Fibroblast of pulmonary artery (primary cell): ENCODE measurements at regions not wholly inside any gene's neighbourhood (a gene's known extent, or its start where the extent isn't known, plus 50 kb on each side); places are given as distances from the start of the nearest gene placed in this dataset.

ENCODE experiments used
- DNase-seq: peaks from one replicate; pipeline ENCODE4 v3.0.0-alpha.2; 2010; ENCODE audit warnings: low read depth
- H3K4me3 ChIP-seq: replicated peaks from 2 replicates; pipeline ENCODE4 v1.5.1; 2011; ENCODE audit warnings: low read depth, mild to moderate bottlenecking, control low read depth, low read length, moderate library complexity
- TF ChIP-seq, protein P1 (sequence below): IDR thresholded peaks from 2 replicates; pipeline ENCODE4 v1.5.1; 2011; ENCODE audit warnings: mild to moderate bottlenecking, control low read depth, low read length, inconsistent platforms; ENCODE audit errors: missing control alignments

DNA sequence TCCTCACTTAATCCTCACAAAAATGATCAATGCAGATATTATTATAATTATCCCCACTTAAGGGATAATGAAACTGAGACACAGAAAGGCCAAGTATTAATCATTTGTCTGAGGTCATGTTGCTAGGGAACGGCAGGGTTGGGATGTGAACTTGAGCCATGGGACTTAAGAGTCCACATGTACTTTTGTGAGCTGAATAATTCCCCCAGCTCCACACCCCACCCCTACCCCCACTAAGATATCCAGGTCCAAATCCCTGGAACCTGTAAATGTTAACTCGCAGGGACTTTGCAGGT, 290.5 kb upstream of the GADL1 start:
- no peak overlapping the region for H3K4me3 ChIP-seq
- no peak for DNase-seq
- TF ChIP-seq, protein P1, sequence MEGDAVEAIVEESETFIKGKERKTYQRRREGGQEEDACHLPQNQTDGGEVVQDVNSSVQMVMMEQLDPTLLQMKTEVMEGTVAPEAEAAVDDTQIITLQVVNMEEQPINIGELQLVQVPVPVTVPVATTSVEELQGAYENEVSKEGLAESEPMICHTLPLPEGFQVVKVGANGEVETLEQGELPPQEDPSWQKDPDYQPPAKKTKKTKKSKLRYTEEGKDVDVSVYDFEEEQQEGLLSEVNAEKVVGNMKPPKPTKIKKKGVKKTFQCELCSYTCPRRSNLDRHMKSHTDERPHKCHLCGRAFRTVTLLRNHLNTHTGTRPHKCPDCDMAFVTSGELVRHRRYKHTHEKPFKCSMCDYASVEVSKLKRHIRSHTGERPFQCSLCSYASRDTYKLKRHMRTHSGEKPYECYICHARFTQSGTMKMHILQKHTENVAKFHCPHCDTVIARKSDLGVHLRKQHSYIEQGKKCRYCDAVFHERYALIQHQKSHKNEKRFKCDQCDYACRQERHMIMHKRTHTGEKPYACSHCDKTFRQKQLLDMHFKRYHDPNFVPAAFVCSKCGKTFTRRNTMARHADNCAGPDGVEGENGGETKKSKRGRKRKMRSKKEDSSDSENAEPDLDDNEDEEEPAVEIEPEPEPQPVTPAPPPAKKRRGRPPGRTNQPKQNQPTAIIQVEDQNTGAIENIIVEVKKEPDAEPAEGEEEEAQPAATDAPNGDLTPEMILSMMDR, result no peak

DNA sequence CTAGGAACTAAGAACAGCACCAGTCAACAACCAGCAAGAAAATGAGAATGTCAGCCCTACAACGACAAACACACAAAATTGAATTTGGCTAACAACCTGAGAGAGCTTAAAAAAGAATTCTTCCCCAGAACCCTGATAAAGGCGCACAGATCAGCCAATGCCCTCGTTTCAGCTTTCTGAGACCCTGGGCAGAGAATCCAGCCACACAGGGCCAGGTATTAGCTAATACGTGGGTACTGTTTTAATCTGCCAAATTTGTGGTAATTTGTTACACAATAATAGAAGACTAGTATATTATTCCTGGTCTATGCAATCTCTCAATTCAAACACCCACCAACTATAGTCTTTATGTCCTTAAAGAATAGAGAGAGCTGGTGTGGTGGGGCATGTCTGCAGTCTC, 291.6 kb upstream of the GADL1 start:
- no peak for DNase-seq
- H3K4me3 ChIP-seq, result no peak overlapping the region
- TF ChIP-seq, protein P1, result no peak

DNA sequence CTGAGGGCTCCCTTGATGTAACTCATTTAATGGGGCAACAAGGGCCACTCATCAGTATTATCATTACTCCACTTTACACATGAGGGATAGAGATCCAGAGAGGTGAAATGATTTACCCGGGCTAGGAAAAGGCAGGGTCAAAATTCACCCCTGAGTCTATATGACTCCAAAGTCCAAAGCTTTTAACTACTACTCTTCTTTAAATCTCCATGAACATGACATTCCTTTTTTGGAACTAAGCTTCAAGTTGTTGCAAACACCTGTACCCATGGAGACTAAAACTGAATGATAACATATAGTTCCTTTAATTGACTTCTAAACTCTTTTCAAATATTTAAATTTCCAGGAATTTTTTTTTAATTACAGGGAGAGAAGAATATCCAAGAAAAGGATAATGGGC, 292.9 kb upstream of the GADL1 start:
- TF ChIP-seq, protein P1, result no peak
- H3K4me3 ChIP-seq, result no peak overlapping the region
- no peak for DNase-seq

DNA sequence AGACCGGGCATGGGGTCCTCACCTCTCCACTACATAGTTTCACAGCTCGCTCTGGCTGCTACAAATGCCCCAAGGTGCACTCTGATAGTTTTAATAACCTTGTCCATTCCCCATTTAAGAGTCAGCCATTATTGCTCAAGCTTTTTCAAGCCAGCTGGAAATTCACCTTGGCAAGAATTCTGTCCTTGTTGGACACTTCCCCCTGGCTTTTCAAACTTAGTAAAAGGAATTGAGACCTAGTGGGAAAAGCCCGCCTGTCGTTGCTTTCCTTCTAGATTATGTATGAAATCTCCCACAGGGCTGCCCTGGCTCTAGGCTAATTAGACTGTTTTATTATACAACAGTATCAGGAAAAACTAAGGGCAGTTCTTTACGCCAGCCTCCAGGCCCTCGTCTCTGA, 293.7 kb upstream of the GADL1 start:
- TF ChIP-seq, protein P1, result no peak
- H3K4me3 ChIP-seq, result no peak overlapping the region
- DNase-seq, result no peak

- H3K4me3 ChIP-seq, result no peak overlapping the region
- no peak for DNase-seq
- TF ChIP-seq, protein P1, result no peak
These were observed 294.9 kb upstream of the GADL1 start for GRCh38 chr3:31189330-31189729.

GRCh38 chr3:31189971-31190370, 295.5 kb upstream of the GADL1 start:
- no peak overlapping the region for H3K4me3 ChIP-seq
- DNase-seq, result no peak
- TF ChIP-seq, protein P1, result no peak

DNA sequence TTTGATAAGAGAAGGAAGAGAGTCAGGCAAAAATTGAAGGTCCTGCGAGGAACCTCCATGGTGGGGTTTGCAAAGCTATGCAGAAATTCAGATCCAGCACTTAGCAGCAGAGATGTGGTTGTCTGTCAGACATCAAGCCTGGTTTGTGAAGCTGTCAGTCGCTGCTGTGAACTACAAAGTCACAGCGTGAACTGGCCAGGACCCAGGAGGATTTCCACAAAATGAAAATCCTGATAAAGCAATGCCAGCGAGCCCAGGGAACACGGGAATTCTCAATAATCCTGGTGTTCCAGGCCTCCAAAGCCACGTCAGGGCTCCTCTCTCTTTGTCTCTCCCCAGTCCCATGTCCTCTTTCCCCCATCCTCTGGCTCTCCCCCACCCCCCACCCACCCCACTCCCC, 296.9 kb upstream of the GADL1 start:
- DNase-seq, result no peak
- TF ChIP-seq, protein P1, result no peak
- H3K4me3 ChIP-seq, result no peak overlapping the region
